GM12872 (cell line): ENCODE measurements at regions not wholly inside any gene's neighbourhood (a gene's known extent, or its start where the extent isn't known, plus 50 kb on each side); places are given as distances from the start of the nearest gene placed in this dataset.

Experiments used
- TF ChIP-seq, protein P1 (sequence below): IDR thresholded peaks from 3 replicates; pipeline ENCODE4 v1.5.1; 2011; ENCODE audit warnings: low read depth, mild to moderate bottlenecking, low read length, moderate library complexity; ENCODE audit not compliant: insufficient read depth

DNA sequence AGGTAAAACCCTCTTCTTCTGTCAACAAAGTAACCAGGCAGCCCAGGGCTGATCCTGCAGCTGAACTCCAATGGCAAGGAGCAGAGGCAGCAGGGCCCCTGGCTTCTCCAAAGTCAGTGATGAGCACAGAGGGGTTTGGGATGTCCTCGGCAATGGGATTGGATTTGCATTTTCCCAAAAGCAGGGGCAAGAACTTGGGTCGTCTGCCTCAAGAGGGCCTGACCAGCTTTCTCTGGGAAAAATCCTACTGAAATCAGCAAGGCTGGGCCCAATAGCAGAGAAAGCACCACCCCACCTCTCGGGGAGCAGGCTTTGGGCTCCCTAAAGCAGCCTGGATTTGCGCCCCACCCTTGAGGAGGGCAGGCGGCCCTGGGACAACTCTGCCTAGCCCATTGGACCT lies 210.0 kb upstream of the IGF1R start:
- TF ChIP-seq, protein P1, sequence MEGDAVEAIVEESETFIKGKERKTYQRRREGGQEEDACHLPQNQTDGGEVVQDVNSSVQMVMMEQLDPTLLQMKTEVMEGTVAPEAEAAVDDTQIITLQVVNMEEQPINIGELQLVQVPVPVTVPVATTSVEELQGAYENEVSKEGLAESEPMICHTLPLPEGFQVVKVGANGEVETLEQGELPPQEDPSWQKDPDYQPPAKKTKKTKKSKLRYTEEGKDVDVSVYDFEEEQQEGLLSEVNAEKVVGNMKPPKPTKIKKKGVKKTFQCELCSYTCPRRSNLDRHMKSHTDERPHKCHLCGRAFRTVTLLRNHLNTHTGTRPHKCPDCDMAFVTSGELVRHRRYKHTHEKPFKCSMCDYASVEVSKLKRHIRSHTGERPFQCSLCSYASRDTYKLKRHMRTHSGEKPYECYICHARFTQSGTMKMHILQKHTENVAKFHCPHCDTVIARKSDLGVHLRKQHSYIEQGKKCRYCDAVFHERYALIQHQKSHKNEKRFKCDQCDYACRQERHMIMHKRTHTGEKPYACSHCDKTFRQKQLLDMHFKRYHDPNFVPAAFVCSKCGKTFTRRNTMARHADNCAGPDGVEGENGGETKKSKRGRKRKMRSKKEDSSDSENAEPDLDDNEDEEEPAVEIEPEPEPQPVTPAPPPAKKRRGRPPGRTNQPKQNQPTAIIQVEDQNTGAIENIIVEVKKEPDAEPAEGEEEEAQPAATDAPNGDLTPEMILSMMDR: no peak

DNA sequence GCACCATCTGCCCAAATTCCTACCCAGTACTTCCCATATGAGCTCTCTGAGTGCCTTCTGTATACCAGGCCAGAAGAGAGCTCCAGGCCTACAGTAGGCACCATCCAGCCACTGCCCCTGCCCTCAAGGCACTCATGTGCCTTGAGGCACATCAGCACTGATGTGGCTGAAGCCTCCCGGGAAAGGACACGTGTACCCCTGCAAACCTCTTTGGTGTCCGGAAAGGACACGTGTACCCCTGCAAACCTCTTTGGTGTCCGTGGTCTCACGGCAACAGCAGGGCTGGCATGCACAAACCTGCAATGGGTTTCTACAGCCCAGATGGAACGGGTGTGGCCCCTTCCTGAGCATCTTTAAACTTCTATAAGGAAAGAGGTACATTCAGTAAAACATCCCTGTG lies 209.4 kb upstream of the IGF1R start:
- TF ChIP-seq, protein P1: no peak

GRCh38 chr15:98439523-98439942 lies 208.8 kb upstream of the IGF1R start:
- TF ChIP-seq, protein P1: no peak

DNA sequence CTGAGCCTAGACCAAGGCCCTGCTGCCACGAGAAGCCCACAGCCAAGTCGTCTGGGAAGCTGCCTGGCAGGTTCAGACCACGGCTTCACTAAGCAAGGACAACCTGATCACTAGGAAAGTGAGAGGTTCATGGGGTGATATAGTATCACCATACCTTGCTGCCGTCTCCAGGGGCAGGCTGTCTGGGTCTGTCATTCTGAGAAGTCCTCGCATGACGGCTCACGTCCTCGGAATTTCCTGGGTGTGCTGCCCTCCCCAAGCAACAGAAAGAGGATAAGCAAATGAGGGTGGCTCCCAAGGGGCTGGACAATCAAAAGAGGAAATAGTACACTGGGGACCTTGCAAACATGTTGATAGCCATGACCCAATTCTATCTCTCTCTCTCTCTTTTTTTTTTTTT lies 207.4 kb upstream of the IGF1R start:
- TF ChIP-seq, protein P1: no peak

DNA sequence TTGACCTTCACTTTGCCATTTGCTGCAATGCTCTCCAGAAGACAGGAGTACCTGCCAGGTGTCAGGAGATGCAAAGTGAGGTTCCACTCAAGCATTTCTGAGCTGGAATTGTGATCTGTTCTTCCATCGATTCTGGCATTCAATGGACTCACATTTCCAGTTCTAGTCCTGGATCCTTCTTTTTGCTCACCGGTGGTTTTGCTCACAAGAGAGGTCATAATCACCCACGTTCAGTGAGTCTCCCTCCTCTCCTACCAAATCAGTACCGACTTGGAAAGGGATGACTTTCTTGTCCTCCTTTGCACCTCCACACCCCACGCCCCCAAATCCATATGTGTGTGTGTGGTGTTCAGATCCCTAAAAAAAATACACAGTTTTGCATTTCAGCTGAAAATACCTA lies 206.7 kb upstream of the IGF1R start:
- TF ChIP-seq, protein P1: no peak

DNA sequence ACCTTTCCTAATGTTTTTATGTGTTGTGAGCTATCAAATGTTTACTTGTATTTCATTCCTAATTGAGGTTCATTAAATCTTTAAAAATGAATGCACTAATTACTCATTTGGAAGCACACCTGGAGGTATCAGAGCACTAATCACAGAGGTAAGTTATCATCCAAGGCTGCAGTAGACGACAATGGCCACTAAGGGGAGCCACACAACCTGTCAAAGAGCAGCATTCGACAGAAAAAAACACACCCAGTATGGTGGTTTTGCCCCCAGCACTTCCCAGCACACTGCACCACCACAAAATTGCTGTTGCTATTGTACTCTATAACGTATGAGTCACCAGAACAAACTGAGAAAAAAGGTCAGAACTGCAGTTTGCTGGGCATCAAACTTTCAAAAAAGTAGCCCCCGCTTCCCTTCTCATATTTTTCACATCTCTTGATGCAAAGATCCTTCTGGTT lies 205.9 kb upstream of the IGF1R start:
- TF ChIP-seq, protein P1: peak; percentile 86

- TF ChIP-seq, protein P1: no peak
These were observed 205.4 kb upstream of the IGF1R start for GRCh38 chr15:98442901-98443300.

DNA sequence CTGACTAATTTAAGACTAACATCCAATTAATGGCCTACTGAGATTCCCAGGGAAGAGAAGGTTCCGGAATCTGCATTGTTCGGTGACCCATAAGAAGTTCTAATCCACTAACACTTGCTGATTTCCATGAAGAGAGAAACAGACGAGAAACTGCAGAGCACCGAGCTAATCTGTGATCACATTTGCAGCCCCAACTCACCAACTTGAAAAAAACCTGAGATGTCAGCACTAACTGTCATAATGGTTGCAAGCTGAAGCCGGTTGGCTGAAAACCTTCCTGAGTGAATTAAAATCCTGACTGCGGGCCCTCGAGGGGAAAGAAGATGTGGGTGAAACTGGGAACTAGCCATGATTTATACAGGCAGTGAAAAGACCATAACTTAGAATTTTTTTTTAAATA lies 204.8 kb upstream of the IGF1R start:
- TF ChIP-seq, protein P1: no peak
